Natural killer cell (primary cell): ENCODE measurements at regions not wholly inside any gene's neighbourhood (a gene's known extent, or its start where the extent isn't known, plus 50 kb on each side); places are given as distances from the start of the nearest gene placed in this dataset.
A peak's percentile ranks its signal among the peaks of the same experiment; 100 is the strongest.

ENCODE experiments used
- ATAC-seq, 3 donors: fragments of 150-1000 bp in 2 of 3; fragments of 200-7000 bp in 1 of 3; cut with Tn5 transposase; 1 replicate in 1 of 3; 2 replicates in 2 of 3; pipeline ENCODE4 v1.10.0; 2021; ENCODE audit warnings: mild to moderate bottlenecking in 2 of 3, moderate library complexity in 2 of 3
- DNase-seq, 2 donors: peaks; one replicate each; pipeline versions ENCODE4 v3.0.0 to v3.0.0-alpha.2; 2013 to 2021; ENCODE audit warnings: mixed read lengths in 1 of 2
- H3K27ac ChIP-seq: one replicate; pipeline ENCODE4 v1.5.1; 2013; ENCODE audit warnings: mild to moderate bottlenecking, low read length
- H3K27me3 ChIP-seq: one replicate; pipeline ENCODE4 v1.6.1; 2013; ENCODE audit warnings: low read length; ENCODE audit not compliant: control insufficient read depth, insufficient read depth
- H3K36me3 ChIP-seq: one replicate; pipeline ENCODE4 v1.6.1; 2013; ENCODE audit warnings: low read length; ENCODE audit not compliant: control insufficient read depth, insufficient read depth
- H3K4me1 ChIP-seq: one replicate; pipeline ENCODE4 v1.6.1; 2013; ENCODE audit warnings: low read length; ENCODE audit not compliant: control insufficient read depth, insufficient read depth
- H3K4me3 ChIP-seq: one replicate; pipeline ENCODE4 v1.5.1; 2013; ENCODE audit warnings: low read length
- H3K9me3 ChIP-seq: one replicate; pipeline ENCODE4 v1.6.1; 2013; ENCODE audit warnings: low read length; ENCODE audit not compliant: control insufficient read depth, insufficient read depth
- H3K27ac Mint-ChIP-seq, 2 donors: one replicate each; pipeline ENCODE4 v1.8.0; 2022; ENCODE audit warnings: mild to moderate bottlenecking in 2 of 2, mixed read lengths in 2 of 2, moderate library complexity in 1 of 2
- H3K27me3 Mint-ChIP-seq, 2 donors: one replicate each; pipeline ENCODE4 v1.8.0; 2022; ENCODE audit warnings: low read depth in 2 of 2, mixed read lengths in 2 of 2
- H3K36me3 Mint-ChIP-seq: one replicate; pipeline ENCODE4 v1.8.0; 2022; ENCODE audit warnings: mixed read lengths
- H3K4me1 Mint-ChIP-seq, 2 donors: one replicate each; pipeline ENCODE4 v1.8.0; 2022; ENCODE audit warnings: mixed read lengths in 2 of 2
- H3K4me3 Mint-ChIP-seq: one replicate; pipeline ENCODE4 v1.8.0; 2022; ENCODE audit warnings: mild to moderate bottlenecking, moderate library complexity, mixed read lengths
- H3K9me3 Mint-ChIP-seq, 2 donors: one replicate each; pipeline ENCODE4 v1.8.0; 2022; ENCODE audit warnings: mixed read lengths in 2 of 2
- CTCF ChIP-seq: fragments of 200-600 bp; IDR thresholded peaks from one replicate; pipeline ENCODE4 v1.8.0; 2022; ENCODE audit warnings: antibody characterized with exemption
- WGBS: methylation state at CpG from one replicate; pipeline ENCODE4 v1.1.7; 2013; ENCODE audit warnings: missing lambda C conversion rate; ENCODE audit not compliant: insufficient coverage; 5-methylcytosine and 5-hydroxymethylcytosine counted together
- intact Hi-C: fragments of 100-400 bp; cut with micrococcal nuclease; formaldehyde crosslinking; loops from one replicate; pipeline ENCODE4 v1.14.2; 2022

- Histone ChIP-seq H3K27ac (no peak overlapping the region), H3K9me3 (no peaks in the 10 kb centered on the region), H3K36me3 (no peaks in the 10 kb centered on the region), H3K4me3 (no peak overlapping the region), H3K4me1 (no peaks in the 10 kb centered on the region), H3K27me3 (no peaks in the 10 kb centered on the region)
- intact Hi-C loops = no loop called here
- WGBS = no CpG with 5 or more reads among the region's 2 CpGs
- peak; percentile 55 for TF ChIP-seq CTCF
- Mint-ChIP-seq H3K4me3 (no peak overlapping the region), H3K36me3 (no peaks in the 10 kb centered on the region), H3K4me1 (no peaks in the 10 kb centered on the region), H3K27me3 (peaks cover 0 to 2% of the 10 kb centered on the region in 2 donors), H3K27ac (no peak overlapping the region), H3K9me3 (no peaks in the 10 kb centered on the region)
- DNase-seq (peak in 1 of 2 donors; percentile 45), ATAC-seq (peak in 1 of 3 donors; percentile 62)
These were observed 91.3 kb upstream of the WDR44 start for GRCh38 chrX:118254611-118255010.

DNA sequence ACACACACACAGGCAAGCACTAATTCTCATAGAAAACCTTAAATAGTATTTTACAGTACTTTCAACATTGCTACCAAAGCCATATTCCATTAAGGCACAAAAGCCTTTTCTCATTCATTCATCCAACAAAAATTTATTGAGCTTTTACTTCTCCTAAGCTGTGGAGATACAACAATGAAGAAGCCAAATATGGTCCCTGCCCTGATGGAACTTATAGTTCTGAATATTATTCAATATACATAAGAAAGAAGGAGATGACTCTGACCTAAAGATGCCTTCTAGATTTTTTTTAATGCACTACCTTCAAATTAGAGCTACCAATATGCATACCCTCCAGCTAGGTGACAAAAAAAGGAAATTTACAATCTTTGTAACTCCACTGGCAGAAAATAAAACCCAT, 90.0 kb upstream of the WDR44 start:
- H3K27ac ChIP-seq = no peak overlapping the region
- H3K9me3 ChIP-seq = no peaks in the 10 kb centered on the region
- no peaks in the 10 kb centered on the region for H3K9me3 Mint-ChIP-seq
- H3K36me3 Mint-ChIP-seq = no peaks in the 10 kb centered on the region
- no peaks in the 10 kb centered on the region for H3K4me1 Mint-ChIP-seq
- no peak overlapping the region for H3K4me3 ChIP-seq
- H3K27me3 Mint-ChIP-seq = peaks cover 2 to 9% of the 10 kb centered on the region in 2 donors
- no peak overlapping the region for H3K4me3 Mint-ChIP-seq
- no peak overlapping the region for H3K27ac Mint-ChIP-seq
- H3K27me3 ChIP-seq = no peaks in the 10 kb centered on the region
- ATAC-seq = no peak
- H3K36me3 ChIP-seq = no peaks in the 10 kb centered on the region
- no peak for DNase-seq
- intact Hi-C loops = no loop called here
- H3K4me1 ChIP-seq = no peaks in the 10 kb centered on the region
- TF ChIP-seq CTCF = no peak

- Mint-ChIP-seq H3K4me1 (no peaks in the 10 kb centered on the region), H3K36me3 (no peaks in the 10 kb centered on the region), H3K27ac (no peak overlapping the region), H3K9me3 (no peaks in the 10 kb centered on the region), H3K27me3 (peaks cover 2 to 9% of the 10 kb centered on the region in 2 donors), H3K4me3 (no peak overlapping the region)
- DNase-seq (no peak), ATAC-seq (no peak)
- no peak overlapping the region for H3K27ac ChIP-seq
- TF ChIP-seq CTCF = no peak
- no peaks in the 10 kb centered on the region for H3K27me3 ChIP-seq
- no peaks in the 10 kb centered on the region for H3K36me3 ChIP-seq
- H3K4me3 ChIP-seq = no peak overlapping the region
- H3K4me1 ChIP-seq = no peaks in the 10 kb centered on the region
- 80% methylated on average over 1 of the region's 4 CpGs for WGBS
- intact Hi-C loops = no loop called here
- no peaks in the 10 kb centered on the region for H3K9me3 ChIP-seq
These were observed 88.1 kb upstream of the WDR44 start for GRCh38 chrX:118257781-118258180.

DNA sequence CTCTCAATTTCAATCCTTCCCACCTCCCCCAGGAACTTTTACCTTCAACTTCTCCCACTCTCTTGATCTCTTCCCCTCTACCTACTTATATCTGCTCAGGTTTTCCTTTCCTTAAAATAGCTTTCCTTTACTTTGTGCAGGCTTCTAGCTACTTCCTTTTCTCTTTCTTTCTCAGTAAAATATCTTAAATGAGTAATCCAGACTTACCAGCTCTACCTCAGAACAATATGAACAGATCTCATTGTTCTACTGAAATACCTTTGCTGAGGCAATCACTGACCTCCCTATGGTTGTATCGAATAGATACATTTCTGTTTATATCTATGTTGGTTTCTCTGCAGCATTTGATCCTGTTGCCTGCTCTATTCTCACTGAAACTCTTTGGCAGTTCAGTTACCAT, 86.7 kb upstream of the WDR44 start:
- Mint-ChIP-seq H3K9me3 (no peaks in the 10 kb centered on the region), H3K27me3 (peaks cover 2 to 9% of the 10 kb centered on the region in 2 donors), H3K36me3 (no peaks in the 10 kb centered on the region), H3K4me1 (no peaks in the 10 kb centered on the region), H3K27ac (no peak overlapping the region), H3K4me3 (no peak overlapping the region)
- Histone ChIP-seq H3K36me3 (no peaks in the 10 kb centered on the region), H3K4me3 (no peak overlapping the region), H3K4me1 (no peaks in the 10 kb centered on the region), H3K9me3 (no peaks in the 10 kb centered on the region), H3K27me3 (no peaks in the 10 kb centered on the region), H3K27ac (no peak overlapping the region)
- intact Hi-C loops = no loop called here
- ATAC-seq (no peak), DNase-seq (no peak)
- TF ChIP-seq CTCF = no peak
- no CpG with 5 or more reads among the region's 1 CpG for WGBS
